Activated CD4-positive, alpha-beta T cell treated with anti-CD3 and anti-CD28 coated beads for 36 hours (primary cell): ENCODE measurements at regions not wholly inside any gene's neighbourhood (a gene's known extent, or its start where the extent isn't known, plus 50 kb on each side); places are given as distances from the start of the nearest gene placed in this dataset.

Source experiments
- ATAC-seq: fragments of 200-7000 bp; cut with Tn5 transposase; one replicate; pipeline ENCODE4 v1.10.0; 2021; ENCODE audit warnings: mild to moderate bottlenecking, moderate library complexity
- CTCF ChIA-PET: fragments of 350-600 bp; sonication (Branson Sonifier 250); formaldehyde crosslinking; loops from one replicate; lab custom pipeline; 2021; ENCODE audit warnings: antibody characterized with exemption; lab: Charles Lee
- POLR2A ChIA-PET: fragments of 350-600 bp; sonication (Branson Sonifier 250); formaldehyde crosslinking; loops from one replicate; lab custom pipeline; 2021; ENCODE audit warnings: antibody characterized with exemption, inconsistent platforms; lab: Charles Lee
- DNase-seq: peaks from one replicate; pipeline ENCODE4 v3.0.0-alpha.2; 2020
- H3K27ac Mint-ChIP-seq: one replicate; pipeline ENCODE4 v1.8.0; 2021; ENCODE audit warnings: mixed read lengths
- H3K27me3 Mint-ChIP-seq: one replicate; pipeline ENCODE4 v1.8.0; 2021; ENCODE audit warnings: mixed read lengths
- H3K36me3 Mint-ChIP-seq: one replicate; pipeline ENCODE4 v1.8.0; 2021; ENCODE audit warnings: low read depth, mixed read lengths
- H3K4me1 Mint-ChIP-seq: one replicate; pipeline ENCODE4 v1.8.0; 2021; ENCODE audit warnings: mixed read lengths
- H3K4me3 Mint-ChIP-seq: one replicate; pipeline ENCODE4 v1.8.0; 2021; ENCODE audit warnings: mild to moderate bottlenecking, moderate library complexity, mixed read lengths
- H3K9me3 Mint-ChIP-seq: one replicate; pipeline ENCODE4 v1.8.0; 2021; ENCODE audit warnings: low read depth, mixed read lengths
- intact Hi-C, 2 experiments: fragments of 100-400 bp; cut with DNase I in 1 of 2; cut with micrococcal nuclease in 1 of 2; formaldehyde crosslinking; loops; one replicate each; pipeline versions ENCODE4 v1.14.2 to v1.15.1; 2022 to 2024; cut with DNase I, micrococcal nuclease

GRCh38 chr2:4455486-4456155 lies 752.2 kb downstream of the DCDC2C start:
- H3K4me3 Mint-ChIP-seq: no peak overlapping the region
- ChIA-PET CTCF (no interaction called here), POLR2A (no interaction called here)
- no peaks in the 10 kb centered on the region for H3K27me3 Mint-ChIP-seq
- ATAC-seq (no peak), DNase-seq (no peak)
- intact Hi-C loops: no loop called here
- H3K4me1 Mint-ChIP-seq: no peaks in the 10 kb centered on the region
- peaks cover 15% of the 10 kb centered on the region for H3K9me3 Mint-ChIP-seq
- no peak overlapping the region for H3K27ac Mint-ChIP-seq
- H3K36me3 Mint-ChIP-seq: no peaks in the 10 kb centered on the region

DNA sequence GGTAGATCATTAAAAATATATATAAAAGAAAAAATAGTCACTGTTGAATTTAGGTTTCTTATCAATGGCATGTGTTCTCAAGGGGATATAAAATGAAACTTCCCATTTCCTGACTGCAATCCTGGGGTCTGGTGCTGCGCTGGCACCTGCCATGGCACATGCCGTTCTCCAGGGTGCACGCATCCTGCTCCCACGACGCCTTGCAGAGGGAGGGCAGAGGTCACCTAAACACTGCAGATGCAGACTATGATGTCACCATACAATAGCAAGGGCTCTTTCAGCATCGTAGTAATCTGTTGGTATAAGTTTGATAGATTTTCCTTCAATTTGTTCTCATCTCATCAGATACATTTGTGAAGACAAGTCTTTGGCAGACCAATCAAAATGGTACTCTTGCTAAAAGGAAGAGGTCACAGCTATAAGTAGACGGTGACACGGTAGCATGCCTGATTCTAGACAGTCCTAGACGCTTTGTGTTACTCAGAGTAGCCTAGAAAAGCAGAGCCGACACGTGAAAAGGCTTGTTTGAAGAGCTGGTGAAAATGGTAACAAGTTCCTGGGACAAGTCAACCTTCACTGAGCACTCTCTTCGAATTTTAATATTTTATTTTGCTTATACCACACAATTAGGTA lies 761.4 kb downstream of the DCDC2C start:
- H3K27ac Mint-ChIP-seq: no peak overlapping the region
- H3K27me3 Mint-ChIP-seq: no peaks in the 10 kb centered on the region
- ChIA-PET POLR2A (no interaction called here), CTCF (no interaction called here)
- no peaks in the 10 kb centered on the region for H3K36me3 Mint-ChIP-seq
- DNase-seq: no peak
- H3K9me3 Mint-ChIP-seq: peaks cover 4% of the 10 kb centered on the region
- intact Hi-C loops: no loop called here
- H3K4me3 Mint-ChIP-seq: no peak overlapping the region
- ATAC-seq: no peak
- no peaks in the 10 kb centered on the region for H3K4me1 Mint-ChIP-seq

- DNase-seq: no peak
- Mint-ChIP-seq H3K36me3 (no peaks in the 10 kb centered on the region), H3K4me3 (no peak overlapping the region), H3K4me1 (no peaks in the 10 kb centered on the region), H3K9me3 (peaks cover 6% of the 10 kb centered on the region), H3K27me3 (no peaks in the 10 kb centered on the region), H3K27ac (no peak overlapping the region)
- POLR2A ChIA-PET: no interaction called here
- CTCF ChIA-PET: no interaction called here
- intact Hi-C loops: no loop called here
- ATAC-seq: no peak
Observed at GRCh38 chr2:4465671-4466070, 762.3 kb downstream of the DCDC2C start.

- Mint-ChIP-seq H3K27me3 (no peaks in the 10 kb centered on the region), H3K9me3 (peaks cover 16% of the 10 kb centered on the region), H3K4me3 (no peak overlapping the region), H3K4me1 (no peaks in the 10 kb centered on the region), H3K27ac (no peak overlapping the region), H3K36me3 (no peaks in the 10 kb centered on the region)
- ATAC-seq: no peak
- no peak for DNase-seq
- intact Hi-C loops: no loop called here
- ChIA-PET CTCF (no interaction called here), POLR2A (no interaction called here)
Observed at GRCh38 chr2:4475618-4476017, 772.2 kb downstream of the DCDC2C start.

- peaks cover 33% of the 10 kb centered on the region for H3K9me3 Mint-ChIP-seq
- no peaks in the 10 kb centered on the region for H3K27me3 Mint-ChIP-seq
- DNase-seq (no peak), ATAC-seq (no peak)
- H3K27ac Mint-ChIP-seq: no peak overlapping the region
- intact Hi-C loops: no loop called here
- H3K36me3 Mint-ChIP-seq: no peaks in the 10 kb centered on the region
- no peaks in the 10 kb centered on the region for H3K4me1 Mint-ChIP-seq
- H3K4me3 Mint-ChIP-seq: no peak overlapping the region
- ChIA-PET CTCF (no interaction called here), POLR2A (no interaction called here)
Observed at GRCh38 chr2:4483050-4483449, 779.7 kb downstream of the DCDC2C start.

GRCh38 chr2:4486971-4487370 lies 783.6 kb downstream of the DCDC2C start:
- CTCF ChIA-PET: no interaction called here
- intact Hi-C loops: no loop called here
- H3K27ac Mint-ChIP-seq: no peak overlapping the region
- no peaks in the 10 kb centered on the region for H3K36me3 Mint-ChIP-seq
- POLR2A ChIA-PET: no interaction called here
- no peak overlapping the region for H3K4me3 Mint-ChIP-seq
- ATAC-seq (no peak), DNase-seq (no peak)
- no peaks in the 10 kb centered on the region for H3K27me3 Mint-ChIP-seq
- peaks cover 30% of the 10 kb centered on the region for H3K9me3 Mint-ChIP-seq
- no peaks in the 10 kb centered on the region for H3K4me1 Mint-ChIP-seq

- POLR2A ChIA-PET: no interaction called here
- Mint-ChIP-seq H3K9me3 (peaks cover 3% of the 10 kb centered on the region), H3K27me3 (no peaks in the 10 kb centered on the region), H3K4me3 (no peak overlapping the region), H3K36me3 (no peaks in the 10 kb centered on the region), H3K27ac (no peak overlapping the region), H3K4me1 (no peaks in the 10 kb centered on the region)
- intact Hi-C loops: no loop called here
- DNase-seq: no peak
- no peak for ATAC-seq
- CTCF ChIA-PET: no interaction called here
Observed at GRCh38 chr2:4499316-4500030, 796.1 kb downstream of the DCDC2C start.

- H3K27ac Mint-ChIP-seq: no peak overlapping the region
- CTCF ChIA-PET: no interaction called here
- POLR2A ChIA-PET: no interaction called here
- H3K9me3 Mint-ChIP-seq: peaks cover 6% of the 10 kb centered on the region
- no peak for DNase-seq
- no peak for ATAC-seq
- H3K4me1 Mint-ChIP-seq: no peaks in the 10 kb centered on the region
- no peak overlapping the region for H3K4me3 Mint-ChIP-seq
- no peaks in the 10 kb centered on the region for H3K27me3 Mint-ChIP-seq
- intact Hi-C loops: no loop called here
- no peaks in the 10 kb centered on the region for H3K36me3 Mint-ChIP-seq
Observed at GRCh38 chr2:4501525-4501924, 798.1 kb downstream of the DCDC2C start.

DNA sequence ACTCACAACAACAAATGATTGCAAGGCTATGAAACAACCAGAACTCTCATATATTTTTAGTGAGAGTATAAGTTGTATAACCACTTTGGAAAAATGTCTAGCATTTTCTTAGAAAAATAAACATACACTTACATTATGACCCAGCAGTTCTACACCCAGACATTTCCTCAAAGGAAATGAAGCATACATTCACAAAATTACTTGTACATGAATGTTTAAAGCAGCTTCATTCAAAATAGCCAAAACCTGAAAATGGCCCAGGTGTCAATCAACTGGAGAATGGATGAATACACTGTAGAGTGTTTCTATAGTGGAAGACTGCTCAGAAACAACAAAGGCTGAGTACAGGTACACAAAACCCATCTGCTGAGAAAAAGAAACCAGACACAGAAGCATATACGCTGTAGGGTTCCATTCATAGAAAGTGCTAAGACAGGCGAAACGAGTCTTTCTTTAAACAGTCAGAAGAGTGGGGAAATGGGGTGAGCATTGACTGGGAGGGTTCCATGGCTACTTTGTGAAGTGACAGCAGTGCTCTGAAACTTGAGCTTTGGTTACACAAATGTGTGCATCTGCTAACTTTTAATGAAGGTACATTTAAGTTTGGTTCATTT lies 799.0 kb downstream of the DCDC2C start:
- Mint-ChIP-seq H3K4me3 (no peak overlapping the region), H3K9me3 (peaks cover 6% of the 10 kb centered on the region), H3K4me1 (no peaks in the 10 kb centered on the region), H3K27me3 (no peaks in the 10 kb centered on the region), H3K36me3 (no peaks in the 10 kb centered on the region), H3K27ac (no peak overlapping the region)
- intact Hi-C loops: no loop called here
- ChIA-PET POLR2A (no interaction called here), CTCF (no interaction called here)
- ATAC-seq (no peak), DNase-seq (no peak)

- Mint-ChIP-seq H3K9me3 (peaks cover 13% of the 10 kb centered on the region), H3K36me3 (no peaks in the 10 kb centered on the region), H3K27me3 (no peaks in the 10 kb centered on the region), H3K27ac (no peak overlapping the region), H3K4me3 (no peak overlapping the region), H3K4me1 (no peaks in the 10 kb centered on the region)
- POLR2A ChIA-PET: no interaction called here
- intact Hi-C loops: no loop called here
- DNase-seq (no peak), ATAC-seq (no peak)
- CTCF ChIA-PET: no interaction called here
Observed at GRCh38 chr2:4507661-4508060, 804.3 kb downstream of the DCDC2C start.

- Mint-ChIP-seq H3K36me3 (no peaks in the 10 kb centered on the region), H3K9me3 (peaks cover 8% of the 10 kb centered on the region), H3K27me3 (no peaks in the 10 kb centered on the region), H3K4me1 (no peaks in the 10 kb centered on the region), H3K27ac (no peak overlapping the region), H3K4me3 (no peak overlapping the region)
- no peak for DNase-seq
- no peak for ATAC-seq
- ChIA-PET POLR2A (no interaction called here), CTCF (interaction anchor here (1.1 kb wide), 1 partner anchor 20 kb away, joined by 3 read pairs; no protein-coding TSS in a partner anchor)
- intact Hi-C loops: no loop called here
Observed at GRCh38 chr2:4515871-4516761, 812.7 kb downstream of the DCDC2C start.
